ENCODE measurements at regions not wholly inside any gene's neighbourhood (a gene's known extent, or its start where the extent isn't known, plus 50 kb on each side); places are given as distances from the start of the nearest gene placed in this dataset.

GRCh38 chr5:57938174-57938557 lies 455.6 kb upstream of the ACTBL2 start:
- H2AFZ ChIP-seq (ENCODE audit: low read depth, low read length): no peak overlapping the region
- DNase-seq (ENCODE audit: low read depth): no peak
- H3K4me3 ChIP-seq (ENCODE audit: insufficient read depth, low read depth, low read length): no peak overlapping the region
- Mint-ChIP-seq H3K9me3 (ENCODE audit: unreplicated experiment) (peaks cover 4% of the 10 kb centered on the region), H3K4me1 (ENCODE audit: low read depth, unreplicated experiment) (peaks cover 3% of the 10 kb centered on the region), H3K27me3 (ENCODE audit: low read depth, unreplicated experiment) (no peaks in the 10 kb centered on the region), H3K36me3 (ENCODE audit: low read depth, unreplicated experiment) (no peaks in the 10 kb centered on the region), H3K27ac (ENCODE audit: unreplicated experiment) (no peak overlapping the region), H3K4me3 (ENCODE audit: unreplicated experiment) (no peak overlapping the region)
- no peaks in the 10 kb centered on the region for H3K4me1 ChIP-seq (ENCODE audit: insufficient read depth, low read length)
- H3K27me3 ChIP-seq (ENCODE audit: insufficient read depth, low read length): no peaks in the 10 kb centered on the region
- no peak overlapping the region for H3K4me2 ChIP-seq (ENCODE audit: low read length)
- H3K36me3 ChIP-seq (ENCODE audit: insufficient read depth, low read length): no peaks in the 10 kb centered on the region
- no peak for FAIRE-seq
- no peak overlapping the region for H3K27ac ChIP-seq (ENCODE audit: low read depth, low read length)
- H3K79me2 ChIP-seq (ENCODE audit: insufficient read depth, low read length): no peaks in the 10 kb centered on the region
- no peaks in the 10 kb centered on the region for H4K20me1 ChIP-seq (ENCODE audit: insufficient read depth, low read length)
- H3K9ac ChIP-seq (ENCODE audit: low read length): no peak overlapping the region
- TF ChIP-seq, protein P1, sequence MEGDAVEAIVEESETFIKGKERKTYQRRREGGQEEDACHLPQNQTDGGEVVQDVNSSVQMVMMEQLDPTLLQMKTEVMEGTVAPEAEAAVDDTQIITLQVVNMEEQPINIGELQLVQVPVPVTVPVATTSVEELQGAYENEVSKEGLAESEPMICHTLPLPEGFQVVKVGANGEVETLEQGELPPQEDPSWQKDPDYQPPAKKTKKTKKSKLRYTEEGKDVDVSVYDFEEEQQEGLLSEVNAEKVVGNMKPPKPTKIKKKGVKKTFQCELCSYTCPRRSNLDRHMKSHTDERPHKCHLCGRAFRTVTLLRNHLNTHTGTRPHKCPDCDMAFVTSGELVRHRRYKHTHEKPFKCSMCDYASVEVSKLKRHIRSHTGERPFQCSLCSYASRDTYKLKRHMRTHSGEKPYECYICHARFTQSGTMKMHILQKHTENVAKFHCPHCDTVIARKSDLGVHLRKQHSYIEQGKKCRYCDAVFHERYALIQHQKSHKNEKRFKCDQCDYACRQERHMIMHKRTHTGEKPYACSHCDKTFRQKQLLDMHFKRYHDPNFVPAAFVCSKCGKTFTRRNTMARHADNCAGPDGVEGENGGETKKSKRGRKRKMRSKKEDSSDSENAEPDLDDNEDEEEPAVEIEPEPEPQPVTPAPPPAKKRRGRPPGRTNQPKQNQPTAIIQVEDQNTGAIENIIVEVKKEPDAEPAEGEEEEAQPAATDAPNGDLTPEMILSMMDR (IDR thresholded peaks at IDR 0.05; ENCODE audit: insufficient read depth, low read depth, low read length): no peak
- TF ChIP-seq EZH2 (IDR thresholded peaks at IDR 0.05; ENCODE audit: insufficient read depth, low read length): no peak
- no peaks in the 10 kb centered on the region for H3K9me3 ChIP-seq (ENCODE audit: insufficient read depth, low read depth, low read length)

DNA sequence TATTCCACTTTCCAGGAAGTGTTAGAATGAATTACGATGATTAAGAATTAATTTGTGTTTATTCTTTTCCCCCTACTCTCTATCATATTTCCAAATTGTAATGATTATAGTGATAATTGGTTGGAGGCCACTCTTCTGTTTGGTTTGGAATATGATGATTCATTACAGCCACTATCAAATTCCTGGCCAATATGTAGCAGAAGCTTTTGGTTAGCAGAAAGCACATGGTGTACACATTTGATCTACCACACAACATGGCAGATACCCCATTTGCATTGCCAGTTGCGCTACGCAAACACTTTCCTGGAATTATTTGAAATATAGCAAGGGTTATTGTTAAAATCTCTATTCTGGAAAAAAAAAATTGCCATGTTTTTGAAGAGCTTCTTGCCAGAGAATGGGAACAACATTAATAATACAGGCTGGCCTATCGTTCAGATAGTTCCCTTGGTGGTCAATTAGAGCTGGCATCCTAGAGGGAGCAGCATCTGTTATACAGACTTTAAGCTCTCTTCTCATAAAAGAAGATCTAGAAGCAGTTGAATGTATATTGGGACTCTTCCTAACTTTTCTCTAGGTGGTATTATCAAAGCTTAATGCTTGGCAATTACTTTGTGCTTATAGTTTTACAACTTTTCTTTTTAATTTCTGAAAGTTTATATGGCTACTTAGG lies 455.0 kb upstream of the ACTBL2 start:
- no peaks in the 10 kb centered on the region for H3K36me3 ChIP-seq (ENCODE audit: insufficient read depth, low read length)
- no peaks in the 10 kb centered on the region for H3K9me3 ChIP-seq (ENCODE audit: insufficient read depth, low read depth, low read length)
- H3K4me1 ChIP-seq (ENCODE audit: insufficient read depth, low read length): no peaks in the 10 kb centered on the region
- no peak for FAIRE-seq
- TF ChIP-seq, protein P1 (IDR thresholded peaks at IDR 0.05; ENCODE audit: insufficient read depth, low read depth, low read length): no peak
- TF ChIP-seq EZH2 (IDR thresholded peaks at IDR 0.05; ENCODE audit: insufficient read depth, low read length): no peak
- Mint-ChIP-seq H3K27ac (ENCODE audit: unreplicated experiment) (no peak overlapping the region), H3K4me1 (ENCODE audit: low read depth, unreplicated experiment) (peaks cover 3% of the 10 kb centered on the region), H3K9me3 (ENCODE audit: unreplicated experiment) (peaks cover 4% of the 10 kb centered on the region), H3K36me3 (ENCODE audit: low read depth, unreplicated experiment) (no peaks in the 10 kb centered on the region), H3K27me3 (ENCODE audit: low read depth, unreplicated experiment) (no peaks in the 10 kb centered on the region), H3K4me3 (ENCODE audit: unreplicated experiment) (no peak overlapping the region)
- no peak overlapping the region for H3K4me2 ChIP-seq (ENCODE audit: low read length)
- no peak overlapping the region for H3K9ac ChIP-seq (ENCODE audit: low read length)
- no peaks in the 10 kb centered on the region for H3K27me3 ChIP-seq (ENCODE audit: insufficient read depth, low read length)
- H4K20me1 ChIP-seq (ENCODE audit: insufficient read depth, low read length): no peaks in the 10 kb centered on the region
- no peaks in the 10 kb centered on the region for H3K79me2 ChIP-seq (ENCODE audit: insufficient read depth, low read length)
- peak; percentile 10 for DNase-seq (ENCODE audit: low read depth)
- no peak overlapping the region for H3K27ac ChIP-seq (ENCODE audit: low read depth, low read length)
- H3K4me3 ChIP-seq (ENCODE audit: insufficient read depth, low read depth, low read length): no peak overlapping the region
- no peak overlapping the region for H2AFZ ChIP-seq (ENCODE audit: low read depth, low read length)

GRCh38 chr5:57937025-57937424 lies 454.4 kb upstream of the ACTBL2 start:
- Histone ChIP-seq H2AFZ (ENCODE audit: low read depth, low read length) (no peak overlapping the region), H3K4me2 (ENCODE audit: low read length) (no peak overlapping the region)

More at GRCh38 chr5:57937025-57937424, 454.4 kb upstream of the ACTBL2 start:
- Histone ChIP-seq H3K27ac (ENCODE audit: low read depth, low read length) (no peak overlapping the region), H3K79me2 (ENCODE audit: insufficient read depth, low read length) (no peaks in the 10 kb centered on the region), H4K20me1 (ENCODE audit: insufficient read depth, low read length) (no peaks in the 10 kb centered on the region), H3K9me3 (ENCODE audit: insufficient read depth, low read depth, low read length) (no peaks in the 10 kb centered on the region), H3K27me3 (ENCODE audit: insufficient read depth, low read length) (no peaks in the 10 kb centered on the region), H3K4me1 (ENCODE audit: insufficient read depth, low read length) (no peaks in the 10 kb centered on the region), H3K4me3 (ENCODE audit: insufficient read depth, low read depth, low read length) (no peak overlapping the region), H3K36me3 (ENCODE audit: insufficient read depth, low read length) (no peaks in the 10 kb centered on the region), H3K9ac (ENCODE audit: low read length) (no peak overlapping the region)
- H3K4me1 Mint-ChIP-seq (ENCODE audit: low read depth, unreplicated experiment): peaks cover 3% of the 10 kb centered on the region
- H3K9me3 Mint-ChIP-seq (ENCODE audit: unreplicated experiment): peaks cover 4% of the 10 kb centered on the region
- H3K4me3 Mint-ChIP-seq (ENCODE audit: unreplicated experiment): no peak overlapping the region
- FAIRE-seq: no peak
- TF ChIP-seq EZH2 (IDR thresholded peaks at IDR 0.05; ENCODE audit: insufficient read depth, low read length): no peak
- TF ChIP-seq, protein P1 (IDR thresholded peaks at IDR 0.05; ENCODE audit: insufficient read depth, low read depth, low read length): no peak
- no peak overlapping the region for H3K27ac Mint-ChIP-seq (ENCODE audit: unreplicated experiment)
- H3K27me3 Mint-ChIP-seq (ENCODE audit: low read depth, unreplicated experiment): no peaks in the 10 kb centered on the region
- DNase-seq (ENCODE audit: low read depth): peak; percentile 31
- H3K36me3 Mint-ChIP-seq (ENCODE audit: low read depth, unreplicated experiment): no peaks in the 10 kb centered on the region
